IMR-90 (cell line): ENCODE measurements at regions not wholly inside any gene's neighbourhood (a gene's known extent, or its start where the extent isn't known, plus 50 kb on each side); places are given as distances from the start of the nearest gene placed in this dataset.

ENCODE experiments used
- ATAC-seq: fragments of 200-7000 bp; cut with Tn5 transposase; 2 replicates; pipeline ENCODE4 v1.9.1; 2020; ENCODE audit warnings: low read depth, mild to moderate bottlenecking, moderate library complexity
- BruUV-seq: library from RNA; stranded (reverse); fragments of 400-500 nt; replicated peaks from 2 replicates; lab custom pipeline; 2021; lab: Mats Ljungman, UMichigan
- CTCF ChIA-PET: fragments of 300-600 bp; formaldehyde crosslinking; extraction: SDS; loops from one replicate; lab custom pipeline; 2021; ENCODE audit warnings: antibody characterized with exemption; lab: Yijun Ruan, JAX
- POLR2A ChIA-PET: fragments of 300-600 bp; sonication (Branson Sonifier 250); formaldehyde crosslinking; loops from one replicate; lab custom pipeline; 2022; ENCODE audit warnings: antibody characterized with exemption; ENCODE audit not compliant: unreplicated experiment; lab: Charles Lee
- DNase-seq: peaks from one replicate; pipeline ENCODE4 v3.0.0; 2013
- H2AFZ ChIP-seq: replicated peaks from 2 replicates; pipeline ENCODE3; 2013; ENCODE audit warnings: low read length, mild to moderate bottlenecking; ENCODE audit not compliant: poor library complexity
- H2AK5ac ChIP-seq: 2 replicates; pipeline ENCODE4 v1.6.1; 2013; ENCODE audit warnings: low read depth, low read length, inconsistent platforms
- H2AK9ac ChIP-seq: replicated peaks from 2 replicates; pipeline ENCODE3; 2013; ENCODE audit warnings: mild to moderate bottlenecking, low read depth, low read length, moderate library complexity; ENCODE audit not compliant: poor library complexity
- H2BK120ac ChIP-seq: 2 replicates; pipeline ENCODE4 v1.6.1; 2013; ENCODE audit warnings: low read depth, low read length, inconsistent platforms
- H2BK15ac ChIP-seq: 3 replicates; pipeline ENCODE4 v1.6.1; 2013; ENCODE audit warnings: low read depth, low read length, inconsistent platforms
- H2BK20ac ChIP-seq: 2 replicates; pipeline ENCODE4 v1.6.1; 2013; ENCODE audit warnings: low read depth, mild to moderate bottlenecking, inconsistent platforms, low read length, moderate library complexity
- H2BK5ac ChIP-seq: 2 replicates; pipeline ENCODE4 v1.6.1; 2013; ENCODE audit warnings: mild to moderate bottlenecking, low read depth, low read length, inconsistent platforms; ENCODE audit not compliant: poor library complexity, severe bottlenecking
- H3K14ac ChIP-seq: replicated peaks from 2 replicates; pipeline ENCODE4 v1.6.1; 2013; ENCODE audit warnings: low read depth, low read length, inconsistent platforms
- H3K18ac ChIP-seq: 2 replicates; pipeline ENCODE4 v1.6.1; 2013; ENCODE audit warnings: low read depth, low read length, control low read depth
- H3K23ac ChIP-seq: 2 replicates; pipeline ENCODE4 v1.6.1; 2013; ENCODE audit warnings: low read depth, low read length, inconsistent platforms
- H3K27ac ChIP-seq: 2 replicates; pipeline ENCODE4 v1.5.1; 2013; ENCODE audit warnings: mild to moderate bottlenecking, control low read depth, low read length; ENCODE audit not compliant: insufficient read depth
- H3K27me3 ChIP-seq: 2 replicates; pipeline ENCODE4 v1.6.1; 2013; ENCODE audit warnings: low read length; ENCODE audit not compliant: control insufficient read depth, insufficient read depth
- H3K36me3 ChIP-seq: 2 replicates; pipeline ENCODE4 v1.6.1; 2013; ENCODE audit warnings: low read length, mixed read lengths; ENCODE audit not compliant: control insufficient read depth, insufficient read depth
- H3K4ac ChIP-seq: 2 replicates; pipeline ENCODE4 v1.6.1; 2013; ENCODE audit warnings: low read depth, low read length, inconsistent platforms
- H3K4me1 ChIP-seq: 2 replicates; pipeline ENCODE4 v1.6.1; 2013; ENCODE audit warnings: low read length, mixed read lengths; ENCODE audit not compliant: control insufficient read depth, insufficient read depth
- H3K4me2 ChIP-seq: 2 replicates; pipeline ENCODE4 v1.6.1; 2013; ENCODE audit warnings: low read depth, mild to moderate bottlenecking, control low read depth, low read length, moderate library complexity
- H3K4me3 ChIP-seq: 2 replicates; pipeline ENCODE4 v1.5.1; 2013; ENCODE audit warnings: low read depth, mild to moderate bottlenecking, control low read depth, low read length, moderate library complexity; ENCODE audit not compliant: insufficient read depth
- H3K56ac ChIP-seq: 2 replicates; pipeline ENCODE4 v1.6.1; 2013; ENCODE audit warnings: low read length, inconsistent platforms; ENCODE audit not compliant: insufficient read depth; ENCODE audit errors: extremely low read depth
- H3K79me1 ChIP-seq, 2 experiments: 2 replicates each; pipeline ENCODE4 v1.6.1; 2013; ENCODE audit warnings: low read length in 2 of 2, inconsistent platforms in 1 of 2, low read depth in 1 of 2
- H3K9ac ChIP-seq: 2 replicates; pipeline ENCODE4 v1.6.1; 2013; ENCODE audit warnings: low read depth, low read length, control low read depth
- H3K9me1 ChIP-seq: 2 replicates; pipeline ENCODE4 v1.6.1; 2013; ENCODE audit warnings: low read length, inconsistent platforms; ENCODE audit not compliant: insufficient read depth
- H3K9me3 ChIP-seq: 2 replicates; pipeline ENCODE4 v1.6.1; 2013; ENCODE audit warnings: low read length; ENCODE audit not compliant: control insufficient read depth, insufficient read depth
- H4K20me1 ChIP-seq: 2 replicates; pipeline ENCODE4 v1.6.1; 2013; ENCODE audit warnings: low read length, inconsistent platforms; ENCODE audit not compliant: insufficient read depth
- H4K5ac ChIP-seq: 2 replicates; pipeline ENCODE4 v1.6.1; 2013; ENCODE audit warnings: mild to moderate bottlenecking, low read depth, low read length, control low read depth
- H4K8ac ChIP-seq, 2 experiments: 2 replicates each; pipeline ENCODE4 v1.6.1; 2013; ENCODE audit warnings: low read depth in 2 of 2, low read length in 2 of 2, control low read depth in 1 of 2, inconsistent platforms in 1 of 2
- H4K91ac ChIP-seq: 2 replicates; pipeline ENCODE4 v1.6.1; 2013; ENCODE audit warnings: low read depth, low read length, inconsistent platforms; ENCODE audit not compliant: insufficient read depth
- CHD1 ChIP-seq: IDR thresholded peaks from 2 replicates; pipeline ENCODE4 v1.6.1; 2012; ENCODE audit warnings: low read depth, low read length, improper control_type of control experiment
- WGBS, 2 experiments: methylation state at CpG; one replicate each; pipeline versions ENCODE4 v1.1.5 to v1.1.7; 2013; ENCODE audit warnings: missing lambda C conversion rate in 2 of 2; ENCODE audit not compliant: insufficient read length in 1 of 2; ENCODE audit errors: extremely low coverage in 2 of 2; 5-methylcytosine and 5-hydroxymethylcytosine counted together
- dilution Hi-C: fragments of 300-500 bp; cut with HindIII; formaldehyde crosslinking; loops from one replicate; pipeline ENCODE4 v1.14.3; 2018; ENCODE audit warnings: low sequenced_read_pairs; ENCODE audit not compliant: unreplicated experiment
- in situ Hi-C: fragments of 300-500 bp; cut with MboI; formaldehyde crosslinking; loops from 3 replicates; pipeline ENCODE4 v1.14.3; 2019; ENCODE audit warnings: low sequenced_read_pairs, inconsistent platforms, mixed read lengths
- intact Hi-C: fragments of 100-400 bp; cut with micrococcal nuclease; formaldehyde crosslinking; loops from 2 replicates; pipeline ENCODE4 v1.10.0; 2022

GRCh38 chr6:71524201-71524600, 235.6 kb downstream of the OGFRL1 start:
- H3K56ac ChIP-seq: no peak overlapping the region
- H4K8ac ChIP-seq: no peak overlapping the region
- no peak overlapping the region for H2BK5ac ChIP-seq
- H4K91ac ChIP-seq: no peak overlapping the region
- H2AK5ac ChIP-seq: no peak overlapping the region
- no peak overlapping the region for H2BK15ac ChIP-seq
- H2BK20ac ChIP-seq: no peak overlapping the region
- H4K20me1 ChIP-seq: no peaks in the 10 kb centered on the region
- no peak overlapping the region for H3K18ac ChIP-seq
- H3K27me3 ChIP-seq: no peaks in the 10 kb centered on the region
- no peak overlapping the region for H2BK120ac ChIP-seq
- ATAC-seq (no peak), DNase-seq (no peak)
- WGBS, 2 experiments: 100% methylated on average over 1 of the region's 4 CpGs; no CpG with 5 or more reads in 1 of the 2 experiments
- no peaks in the 10 kb centered on the region for H3K4me1 ChIP-seq
- H3K4ac ChIP-seq: no peak overlapping the region
- no peaks in the 10 kb centered on the region for H3K79me1 ChIP-seq
- no peaks in the 10 kb centered on the region for H3K36me3 ChIP-seq
- no peaks in the 10 kb centered on the region for H3K9me1 ChIP-seq
- dilution Hi-C loops (no loop called here), in situ Hi-C loops (no loop called here), intact Hi-C loops (no loop called here)
- H3K23ac ChIP-seq: no peak overlapping the region
- TF ChIP-seq CHD1: no peak
- no peak overlapping the region for H2AK9ac ChIP-seq
- H3K4me3 ChIP-seq: no peak overlapping the region
- ChIA-PET POLR2A (interaction anchor here (0.7 kb wide), 1 partner anchor 9 kb away, joined by 3 read pairs; no protein-coding TSS in a partner anchor), CTCF (interaction anchor here (0.7 to 3.0 kb wide), 2 partner anchors 9 to 862 kb away, joined by 3 to 9 read pairs; no protein-coding TSS in a partner anchor)
- no peaks in the 10 kb centered on the region for H3K9me3 ChIP-seq
- no peak overlapping the region for H4K5ac ChIP-seq
- no peak overlapping the region for H3K4me2 ChIP-seq
- H3K14ac ChIP-seq: no peak overlapping the region
- no peak overlapping the region for H3K9ac ChIP-seq
- BruUV-seq: no TSS peak
- no peak overlapping the region for H2AFZ ChIP-seq
- H3K27ac ChIP-seq: no peak overlapping the region
